Neural cell (in vitro differentiated cells): ENCODE measurements at regions not wholly inside any gene's neighbourhood (a gene's known extent, or its start where the extent isn't known, plus 50 kb on each side); places are given as distances from the start of the nearest gene placed in this dataset.

Source experiments
- H2AFZ ChIP-seq: fragments of 200-600, 300-800 bp; sonication (generic), shearing (Covaris generic); 2 replicates; pipeline ENCODE4 v1.6.0; 2014; ENCODE audit warnings: low read depth, mild to moderate bottlenecking, antibody characterized with exemption, low read length, moderate library complexity
- H3F3A ChIP-seq: fragments of 200-600 bp; shearing (Covaris generic); 2 replicates; pipeline ENCODE4 v1.6.1; 2016; ENCODE audit warnings: mild to moderate bottlenecking, moderate library complexity, mixed read lengths, antibody characterized with exemption, low read length; ENCODE audit not compliant: insufficient read depth, poor library complexity, severe bottlenecking
- H3K27ac ChIP-seq: fragments of 200-600, 300-800 bp; sonication (generic), shearing (Covaris generic); 2 replicates; pipeline ENCODE4 v1.5.1; 2014; ENCODE audit warnings: mild to moderate bottlenecking, low read length, moderate library complexity
- H3K27me3 ChIP-seq: fragments of 300-800, 200-600 bp; sonication (generic), shearing (Covaris generic); 2 replicates; pipeline ENCODE4 v1.6.0; 2014; ENCODE audit warnings: mild to moderate bottlenecking, low read depth, low read length, moderate library complexity; ENCODE audit not compliant: insufficient read depth
- H3K36me3 ChIP-seq: fragments of 300-800, 200-600 bp; sonication (generic), shearing (Covaris generic); 2 replicates; pipeline ENCODE4 v1.5.1; 2014; ENCODE audit warnings: mild to moderate bottlenecking, antibody characterized with exemption, low read length, moderate library complexity; ENCODE audit not compliant: insufficient read depth
- H3K4me2 ChIP-seq: fragments of 300-800, 200-600 bp; sonication (generic), shearing (Covaris generic); 2 replicates; pipeline ENCODE4 v1.6.0; 2014; ENCODE audit warnings: mild to moderate bottlenecking, low read length
- H3K4me3 ChIP-seq: fragments of 300-800, 200-600 bp; sonication (generic), shearing (Covaris generic); 2 replicates; pipeline ENCODE4 v1.5.1; 2014; ENCODE audit warnings: mild to moderate bottlenecking, low read length, moderate library complexity
- H3K79me2 ChIP-seq: fragments of 200-600 bp; shearing (Covaris generic); replicated peaks from 2 replicates; pipeline ENCODE4 v1.6.0; 2014; ENCODE audit warnings: mild to moderate bottlenecking, low read length, moderate library complexity; ENCODE audit not compliant: insufficient read depth
- H3K9ac ChIP-seq: fragments of 300-800, 200-600 bp; sonication (generic), shearing (Covaris generic); 2 replicates; pipeline ENCODE4 v1.6.1; 2016; ENCODE audit warnings: mild to moderate bottlenecking, low read length, mixed read lengths
- H3K9me2 ChIP-seq: fragments of 200-600 bp; shearing (Covaris generic); 2 replicates; pipeline ENCODE4 v1.6.1; 2016; ENCODE audit warnings: mild to moderate bottlenecking, low read length, mixed read lengths; ENCODE audit not compliant: insufficient read depth
- H3K9me3 ChIP-seq: fragments of 200-600, 300-800 bp; sonication (generic), shearing (Covaris generic); 2 replicates; pipeline ENCODE4 v1.6.1; 2016; ENCODE audit warnings: mild to moderate bottlenecking, mixed run types, low read length, moderate library complexity, mixed read lengths
- H4K20me1 ChIP-seq: fragments of 200-600 bp; shearing (Covaris generic); 2 replicates; pipeline ENCODE4 v1.6.1; 2016; ENCODE audit warnings: mild to moderate bottlenecking, mixed run types; ENCODE audit not compliant: insufficient read depth
- CTCF ChIP-seq: fragments of 450-650 bp; IDR thresholded peaks from 2 replicates; pipeline ENCODE4 v1.5.1; 2014; ENCODE audit warnings: antibody characterized with exemption, mild to moderate bottlenecking, moderate library complexity; ENCODE audit not compliant: poor library complexity, severe bottlenecking
- EP300 ChIP-seq: fragments of 450-650 bp; conservative IDR thresholded peaks from 2 replicates; pipeline ENCODE4 v1.6.1; 2014; ENCODE audit warnings: antibody characterized with exemption, mild to moderate bottlenecking, moderate library complexity; ENCODE audit not compliant: poor library complexity, severe bottlenecking
- EZH2 ChIP-seq: fragments of 200-600, 300-800 bp; shearing (Covaris generic), sonication (generic); IDR thresholded peaks from 2 replicates; pipeline ENCODE4 v1.6.1; 2014; ENCODE audit warnings: antibody characterized with exemption, low read length, borderline replicate concordance, mild to moderate bottlenecking; ENCODE audit not compliant: insufficient read depth, poor library complexity, severe bottlenecking
- MXI1 ChIP-seq: fragments of 450-650 bp; conservative IDR thresholded peaks from 2 replicates; pipeline ENCODE4 v1.6.1; 2014; ENCODE audit warnings: antibody characterized with exemption, mild to moderate bottlenecking; ENCODE audit not compliant: poor library complexity, severe bottlenecking
- POLR2AphosphoS5 ChIP-seq: IDR thresholded peaks from 2 replicates; pipeline ENCODE4 v1.6.1; 2012
- RAD21 ChIP-seq: fragments of 450-650 bp; conservative IDR thresholded peaks from 2 replicates; pipeline ENCODE4 v1.6.1; 2014; ENCODE audit warnings: antibody characterized with exemption, mild to moderate bottlenecking, moderate library complexity
- REST ChIP-seq: IDR thresholded peaks from 2 replicates; pipeline ENCODE4 v1.6.1; 2012; ENCODE audit warnings: borderline replicate concordance
- SMC3 ChIP-seq: fragments of 450-650 bp; conservative IDR thresholded peaks from 2 replicates; pipeline ENCODE4 v1.6.1; 2014; ENCODE audit warnings: antibody characterized with exemption, mild to moderate bottlenecking, moderate library complexity; ENCODE audit not compliant: poor library complexity
- TAF1 ChIP-seq: IDR thresholded peaks from 2 replicates; pipeline ENCODE4 v1.6.1; 2012; ENCODE audit warnings: low read depth

- Histone ChIP-seq H3F3A (no peaks in the 10 kb centered on the region), H4K20me1 (no peaks in the 10 kb centered on the region), H3K79me2 (no peaks in the 10 kb centered on the region), H3K4me3 (no peak overlapping the region), H3K9ac (no peak overlapping the region), H3K9me3 (no peaks in the 10 kb centered on the region), H3K27ac (no peak overlapping the region), H3K9me2 (no peaks in the 10 kb centered on the region), H3K4me2 (no peak overlapping the region), H3K27me3 (no peaks in the 10 kb centered on the region), H2AFZ (no peak overlapping the region), H3K36me3 (no peaks in the 10 kb centered on the region)
- TF ChIP-seq CTCF (no peak), SMC3 (no peak), EZH2 (no peak), REST (no peak), TAF1 (no peak), POLR2AphosphoS5 (no peak), EP300 (no peak), RAD21 (no peak), MXI1 (no peak)
Observed at GRCh38 chr2:23268467-23269263, 116.3 kb upstream of the KLHL29 start.

- TF ChIP-seq REST = no peak
- no peak for TF ChIP-seq SMC3
- TF ChIP-seq MXI1 = no peak
- TF ChIP-seq TAF1 = no peak
- no peak for TF ChIP-seq EZH2
- no peak for TF ChIP-seq CTCF
- TF ChIP-seq RAD21 = no peak
- TF ChIP-seq EP300 = no peak
- TF ChIP-seq POLR2AphosphoS5 = no peak
- H3K27ac ChIP-seq = no peak overlapping the region
- no peak overlapping the region for H3K4me3 ChIP-seq
- H3F3A ChIP-seq = no peaks in the 10 kb centered on the region
- no peaks in the 10 kb centered on the region for H4K20me1 ChIP-seq
- H3K27me3 ChIP-seq = no peaks in the 10 kb centered on the region
- no peak overlapping the region for H3K9ac ChIP-seq
- H2AFZ ChIP-seq = no peak overlapping the region
- H3K9me2 ChIP-seq = no peaks in the 10 kb centered on the region
- H3K36me3 ChIP-seq = no peaks in the 10 kb centered on the region
- H3K79me2 ChIP-seq = no peaks in the 10 kb centered on the region
- no peak overlapping the region for H3K4me2 ChIP-seq
- H3K9me3 ChIP-seq = no peaks in the 10 kb centered on the region
Observed at GRCh38 chr2:23269747-23270146, 115.2 kb upstream of the KLHL29 start.
